Transverse colon (tissue), 4 donors: ENCODE measurements at regions not wholly inside any gene's neighbourhood (a gene's known extent, or its start where the extent isn't known, plus 50 kb on each side); places are given as distances from the start of the nearest gene placed in this dataset.

Experiments used
- DNase-seq: peaks from one replicate; pipeline ENCODE4 v3.0.0-alpha.2; 2019
- H3K27ac ChIP-seq, 4 donors: fragments of 200-600 bp; sonication (generic); 2 replicates each; pipeline ENCODE4 v1.5.1; 2016 to 2018; ENCODE audit warnings: inconsistent platforms in 4 of 4
- H3K27me3 ChIP-seq: fragments of 200-600 bp; sonication (generic); 2 replicates; pipeline ENCODE4 v1.5.1; 2017; ENCODE audit warnings: inconsistent platforms
- H3K36me3 ChIP-seq, 4 donors: fragments of 200-600 bp; sonication (generic); 2 replicates each; pipeline ENCODE4 v1.5.1; 2017 to 2019; ENCODE audit warnings: inconsistent platforms in 4 of 4
- H3K4me1 ChIP-seq, 4 donors: fragments of 200-600 bp; sonication (generic); 2 replicates each; pipeline ENCODE4 v1.5.1; 2017 to 2020; ENCODE audit warnings: inconsistent platforms in 4 of 4
- H3K4me3 ChIP-seq, 4 donors: fragments of 200-600 bp; sonication (generic); 1 replicate in 1 of 4; 2 replicates in 3 of 4; pipeline versions ENCODE4 v1.5.1 to v1.6.1; 2017 to 2019; ENCODE audit warnings: inconsistent platforms in 4 of 4
- H3K9me3 ChIP-seq, 2 donors: fragments of 200-600 bp; sonication (generic); 2 replicates each; pipeline ENCODE4 v1.5.1; 2017 to 2019; ENCODE audit warnings: inconsistent platforms in 2 of 2
- CTCF ChIP-seq, 5 experiments: fragments of 200-600 bp in 3 of 5; fragments of 450-650 bp in 2 of 5; sonication (generic) in 3 of 5; IDR thresholded peaks; 1 replicate in 2 of 5; 2 replicates in 3 of 5; pipeline ENCODE4 v1.5.1; 2016 to 2017; ENCODE audit warnings: antibody characterized with exemption in 5 of 5, inconsistent platforms in 3 of 5, mild to moderate bottlenecking in 2 of 5, moderate library complexity in 1 of 5
- EP300 ChIP-seq: sonication (generic); formaldehyde crosslinking; IDR thresholded peaks from one replicate; pipeline ENCODE4 v1.6.1; 2017; ENCODE audit warnings: antibody characterized with exemption, low read depth
- POLR2A ChIP-seq: fragments of 450-650 bp; IDR thresholded peaks from one replicate; pipeline ENCODE4 v1.6.1; 2016; ENCODE audit warnings: antibody characterized with exemption, mild to moderate bottlenecking, moderate library complexity
- POLR2AphosphoS5 ChIP-seq, 3 donors: sonication (generic); formaldehyde crosslinking; IDR thresholded peaks; one replicate each; pipeline ENCODE4 v1.6.1; 2016; ENCODE audit warnings: antibody characterized with exemption in 3 of 3
- WGBS, 2 donors: methylation state at CpG; one replicate each; pipeline ENCODE4 v1.1.5; 2018; ENCODE audit warnings: low coverage in 1 of 2; 5-methylcytosine and 5-hydroxymethylcytosine counted together
- in situ Hi-C, 4 donors: fragments of 200-750 bp; cut with MboI; loops; one replicate each; pipeline versions ENCODE4 v1.15.0 to v1.15.1; 2017; ENCODE audit warnings: low sequenced_read_pairs in 3 of 4, low pct_ligation_motif_present in 1 of 4, low pct_unique_long_range_greater_than_20kb in 1 of 4
- intact Hi-C: fragments of 100-400 bp; cut with DNase I; formaldehyde crosslinking; loops from one replicate; pipeline ENCODE4 v1.15.1; 2023; ENCODE audit warnings: low total_unique reads

DNA sequence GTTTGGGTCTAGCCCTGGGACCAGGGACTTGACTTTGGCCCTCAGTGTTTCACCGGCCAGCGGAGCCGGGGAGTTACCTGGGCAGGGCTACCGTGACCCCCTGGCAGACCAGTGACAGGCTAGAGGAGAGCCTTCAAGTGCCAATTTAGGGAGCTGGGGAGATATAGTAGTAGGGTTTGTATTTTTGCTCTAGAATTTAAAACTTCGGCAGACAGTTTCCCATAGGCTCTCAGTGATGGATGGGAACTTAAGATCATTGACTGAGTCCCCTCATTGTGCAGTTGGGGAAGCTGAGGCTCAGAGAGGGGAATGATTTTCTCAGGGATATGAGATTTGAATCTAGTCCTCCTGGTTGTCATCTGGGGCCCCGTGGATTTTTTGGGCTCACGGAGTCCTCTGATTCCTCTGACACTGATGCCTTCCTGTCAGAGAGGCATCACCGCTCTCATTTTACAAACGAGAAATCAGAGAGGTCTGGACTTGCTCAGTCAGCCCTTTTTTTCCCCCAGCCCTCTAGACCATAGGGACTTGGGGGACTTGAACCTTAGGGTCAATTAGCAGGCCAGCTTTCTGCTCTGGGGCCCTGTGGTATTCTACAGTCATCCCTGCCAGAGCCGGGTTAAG lies 58.3 kb upstream of the ACOT11 start:
- no peaks in the 10 kb centered on the region for H3K27me3 ChIP-seq
- peaks cover 20 to 42% (median 34%) of the 10 kb centered on the region in 4 donors for H3K4me1 ChIP-seq
- H3K36me3 ChIP-seq = no peaks in the 10 kb centered on the region
- no peaks in the 10 kb centered on the region for H3K9me3 ChIP-seq
- TF ChIP-seq CTCF (IDR thresholded peaks at IDR 0.05) = peak in 4 of 5 experiments; percentile 1 to 28 (median 17)
- no peak for TF ChIP-seq POLR2AphosphoS5 (IDR thresholded peaks at IDR 0.05)
- 19% methylated on average over 10 of the region's 10 CpGs; no CpG with 5 or more reads in 1 of the 2 donors for WGBS, 2 donors
- intact Hi-C loops (loop anchor here (5.0 to 10.0 kb wide), 3 partner anchors 287 to 367 kb away; partner anchors contain the start of genes CYB5RL and MRPL37), in situ Hi-C loops (loop anchor here (5.0 to 25.0 kb wide), 6 partner anchors 75 to 415 kb away; partner anchors contain the start of gene SSBP3 (in 3 of the 4))
- no peak for DNase-seq
- H3K27ac ChIP-seq = peak overlapping the region; percentile 92 to 97 (median 92)
- H3K4me3 ChIP-seq = peak overlapping the region in 2 of 4 donors; percentile 52 to 73

GRCh38 chr1:54488779-54489626 lies 59.0 kb upstream of the ACOT11 start:
- peak overlapping the region; percentile 92 to 97 (median 92) for H3K27ac ChIP-seq
- no peaks in the 10 kb centered on the region for H3K9me3 ChIP-seq
- TF ChIP-seq CTCF (IDR thresholded peaks at IDR 0.05) (peak; percentile 94 to 99 (median 97)), POLR2AphosphoS5 (IDR thresholded peaks at IDR 0.05) (peak in 2 of 3 donors; percentile 42 to 44), POLR2A (no peak)
- no peaks in the 10 kb centered on the region for H3K36me3 ChIP-seq
- in situ Hi-C loops (loop anchor here (5.0 to 25.0 kb wide), 3 partner anchors 74 to 377 kb away; partner anchors contain the start of gene SSBP3 (in 3 of the 4)), intact Hi-C loops (loop anchor here (1.0 to 5.0 kb wide), 4 partner anchors 82 to 367 kb away; partner anchors contain the start of genes CYB5RL and MRPL37)
- H3K4me1 ChIP-seq = peaks cover 20 to 42% (median 34%) of the 10 kb centered on the region in 4 donors
- no peaks in the 10 kb centered on the region for H3K27me3 ChIP-seq
- H3K4me3 ChIP-seq = peak overlapping the region; percentile 50 to 73 (median 58)
- DNase-seq = peak; percentile 81
- 0% methylated on average over 13 to 46 of the region's 51 CpGs for WGBS, 2 donors

GRCh38 chr1:54488065-54488750 lies 59.8 kb upstream of the ACOT11 start:
- intact Hi-C loops (loop anchor here (1.0 to 5.0 kb wide), 4 partner anchors 81 to 366 kb away; partner anchors contain the start of genes CYB5RL and MRPL37), in situ Hi-C loops (loop anchor here (5.0 to 25.0 kb wide), 3 partner anchors 73 to 376 kb away; partner anchors contain the start of gene SSBP3 (in 3 of the 4))

More at GRCh38 chr1:54488065-54488750, 59.8 kb upstream of the ACOT11 start:
- peak in 2 of 3 donors; percentile 78 to 82 for TF ChIP-seq POLR2AphosphoS5 (IDR thresholded peaks at IDR 0.05)
- TF ChIP-seq EP300 = no peak
- peak; percentile 33 for TF ChIP-seq POLR2A
- peak in 3 of 5 experiments; percentile 22 to 39 (median 34) for TF ChIP-seq CTCF (IDR thresholded peaks at IDR 0.05)
- Histone ChIP-seq H3K9me3 (no peaks in the 10 kb centered on the region), H3K4me1 (peaks cover 20 to 42% (median 34%) of the 10 kb centered on the region in 4 donors), H3K4me3 (peak overlapping the region; percentile 50 to 73 (median 58)), H3K27me3 (no peaks in the 10 kb centered on the region), H3K36me3 (no peaks in the 10 kb centered on the region), H3K27ac (peak overlapping the region; percentile 92 to 97 (median 92))
- peak; percentile 95 for DNase-seq
- WGBS, 2 donors = 0% methylated on average over 1 to 34 of the region's 62 CpGs
